ENCODE measurements at regions not wholly inside any gene's neighbourhood (a gene's known extent, or its start where the extent isn't known, plus 50 kb on each side); places are given as distances from the start of the nearest gene placed in this dataset.

DNA sequence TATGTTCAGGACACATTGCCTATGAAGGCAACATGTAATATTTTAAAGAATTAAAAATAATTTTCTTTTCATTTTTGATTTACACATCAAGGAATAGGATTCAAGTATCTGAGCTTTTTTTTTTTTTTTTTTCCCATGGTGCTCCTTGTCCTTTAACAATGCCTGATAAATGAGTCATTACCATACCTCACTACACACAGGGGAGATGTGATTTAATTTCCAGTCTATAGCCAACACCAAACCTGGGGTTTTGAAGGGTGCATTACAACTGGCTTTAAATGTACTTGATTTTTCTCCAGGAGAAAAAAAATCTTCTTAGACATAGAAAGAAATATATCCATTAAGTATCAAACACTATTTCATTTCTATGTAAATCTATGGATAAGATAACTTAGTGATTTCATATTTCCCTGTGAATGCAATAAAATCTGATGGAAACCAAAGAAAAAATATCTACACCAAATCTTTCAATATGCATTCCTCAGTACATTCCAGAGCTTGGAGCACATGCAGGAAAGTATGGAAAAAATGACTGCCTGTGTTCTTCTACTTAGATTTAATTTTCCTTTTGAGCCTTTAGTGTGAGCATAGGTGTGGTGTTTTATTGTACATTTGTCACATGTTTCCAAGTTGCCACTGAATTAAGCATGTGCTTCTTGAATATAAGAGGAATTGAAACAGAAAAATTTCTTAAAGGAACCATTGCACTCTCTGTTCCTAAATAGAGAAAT is 204.8 kb upstream of the MEOX2 start:
- DNase-seq: no peak

DNA sequence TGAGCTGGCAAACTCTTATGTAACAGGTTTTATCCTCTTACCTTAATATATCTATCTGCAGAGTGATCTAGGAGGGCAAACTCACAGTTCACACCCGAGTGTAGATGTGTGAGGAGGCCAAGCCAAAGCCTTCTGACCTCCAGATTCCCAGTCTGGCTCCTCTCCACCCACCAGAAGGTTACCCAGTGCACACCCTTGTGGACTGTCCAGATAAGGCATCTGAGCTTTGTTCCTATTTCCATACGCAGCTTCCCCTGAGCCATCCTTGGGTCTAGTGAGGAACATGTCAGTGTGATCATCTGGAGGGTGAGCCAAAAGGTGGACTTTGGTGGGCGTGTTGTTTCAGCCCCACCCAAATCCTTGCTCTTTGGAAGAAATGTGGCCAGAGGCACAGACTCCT is 203.0 kb upstream of the MEOX2 start:
- DNase-seq: no peak

DNA sequence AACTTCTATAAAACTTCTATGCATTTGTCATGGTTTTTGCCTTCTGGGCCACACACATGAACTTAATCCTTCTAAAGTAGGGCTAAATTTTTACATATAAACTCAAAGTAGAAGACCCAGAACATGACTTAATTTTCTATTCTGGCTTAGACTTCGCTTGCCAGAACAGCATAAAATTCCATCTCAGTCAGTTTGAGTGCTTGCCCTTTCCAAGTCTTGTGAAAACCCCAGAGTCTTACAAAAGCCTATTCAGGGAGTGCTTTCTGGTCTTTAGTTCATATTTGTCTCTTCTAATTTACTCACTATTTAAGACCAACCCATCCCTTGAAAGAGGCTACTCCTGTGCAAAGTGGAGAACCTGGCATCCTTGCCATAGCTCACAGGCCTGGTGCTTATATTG is 201.6 kb upstream of the MEOX2 start:
- no peak for DNase-seq

DNA sequence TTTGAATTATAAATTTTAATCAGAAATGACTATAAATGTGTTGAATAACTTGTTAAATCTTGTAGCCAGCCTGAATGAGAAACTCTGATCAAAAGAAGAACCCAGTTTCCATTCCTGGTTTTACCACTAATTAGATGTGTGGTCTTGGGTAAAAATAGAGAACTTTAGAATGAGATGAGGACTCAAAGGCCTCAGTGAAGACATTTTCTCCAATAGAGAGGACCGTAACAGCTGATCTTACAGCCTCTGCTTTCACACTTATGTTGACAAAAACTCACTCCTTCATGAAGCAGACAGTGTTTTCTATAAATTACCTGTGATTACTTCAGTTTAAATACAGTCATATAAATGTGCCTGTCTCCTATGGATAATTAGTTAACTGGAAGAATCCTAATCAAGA is 200.1 kb upstream of the MEOX2 start:
- DNase-seq: no peak

DNA sequence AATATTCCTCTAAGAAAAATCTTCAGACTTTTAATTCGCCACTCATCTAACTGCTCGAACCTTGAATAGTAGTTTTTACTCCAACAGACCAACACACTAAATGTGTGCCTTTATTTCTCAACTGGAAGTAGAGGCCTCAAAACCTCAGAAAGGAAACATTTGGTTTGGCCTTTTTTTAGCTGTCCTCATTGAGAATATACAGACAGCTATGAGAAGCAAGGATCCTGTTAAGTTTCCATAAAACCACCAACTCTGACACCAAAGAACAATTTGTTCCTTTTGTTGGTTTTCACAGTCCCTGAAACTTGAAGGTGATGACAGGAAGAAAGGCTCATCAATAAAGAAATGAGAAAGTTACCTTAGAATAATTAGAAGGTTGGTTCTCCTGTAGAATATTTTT is 199.2 kb upstream of the MEOX2 start:
- DNase-seq: no peak

DNA sequence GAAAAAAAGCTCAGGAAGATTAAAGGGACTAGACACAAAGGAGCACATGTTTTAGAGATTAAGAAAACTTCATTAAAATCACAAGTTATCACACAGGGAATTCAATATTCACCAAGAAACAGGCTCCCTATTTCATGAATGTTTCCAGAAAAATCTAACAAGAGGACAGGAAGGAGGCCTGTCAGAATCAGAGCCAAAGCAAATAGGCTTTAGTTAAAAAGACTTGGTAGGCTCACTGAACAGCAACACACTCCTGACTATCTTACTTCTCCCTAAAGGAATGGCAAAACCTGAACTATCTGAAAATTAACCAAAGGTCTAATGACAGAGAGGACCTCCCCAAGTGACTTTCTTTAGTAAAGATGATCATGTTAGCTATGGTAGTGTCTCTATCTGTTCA is 188.3 kb upstream of the MEOX2 start:
- DNase-seq: no peak

DNA sequence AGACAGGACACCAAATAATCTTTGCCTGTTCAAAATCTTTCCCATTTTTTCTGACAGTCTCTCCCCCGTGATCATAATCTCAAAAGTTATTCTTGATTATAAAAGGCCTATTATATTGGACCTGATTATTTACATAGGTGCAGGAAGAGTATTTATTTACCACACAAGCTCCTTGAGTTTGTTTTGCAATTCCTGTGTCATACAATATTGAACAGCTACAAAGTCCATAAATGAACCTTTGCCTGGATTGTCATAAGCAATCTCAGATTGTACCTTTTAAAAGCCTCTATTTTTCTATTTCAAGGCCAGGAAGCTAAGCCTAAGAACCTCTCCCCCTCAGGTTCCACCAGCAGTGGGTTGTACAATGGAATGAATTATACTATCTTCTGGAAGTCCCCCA is 183.9 kb upstream of the MEOX2 start:
- DNase-seq: no peak

DNA sequence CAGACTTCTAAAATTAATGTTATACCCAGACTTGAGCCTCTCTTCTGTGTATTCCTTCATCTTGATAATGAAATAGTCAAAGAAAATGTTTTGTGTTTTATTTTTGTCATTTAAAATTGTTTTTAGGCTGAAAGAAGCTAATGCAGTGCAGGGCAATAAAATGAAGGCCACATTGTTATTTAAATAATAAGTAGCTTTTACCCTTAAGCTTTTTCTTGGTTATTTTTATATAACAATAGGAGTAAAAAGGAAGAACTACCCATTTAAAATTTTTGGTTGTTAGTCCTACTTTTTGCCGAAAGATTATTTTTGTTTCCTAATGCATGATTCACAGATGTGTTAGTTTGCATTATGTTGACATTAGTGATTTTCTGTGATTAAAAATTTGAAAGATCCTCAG is 181.0 kb upstream of the MEOX2 start:
- DNase-seq: no peak

DNA sequence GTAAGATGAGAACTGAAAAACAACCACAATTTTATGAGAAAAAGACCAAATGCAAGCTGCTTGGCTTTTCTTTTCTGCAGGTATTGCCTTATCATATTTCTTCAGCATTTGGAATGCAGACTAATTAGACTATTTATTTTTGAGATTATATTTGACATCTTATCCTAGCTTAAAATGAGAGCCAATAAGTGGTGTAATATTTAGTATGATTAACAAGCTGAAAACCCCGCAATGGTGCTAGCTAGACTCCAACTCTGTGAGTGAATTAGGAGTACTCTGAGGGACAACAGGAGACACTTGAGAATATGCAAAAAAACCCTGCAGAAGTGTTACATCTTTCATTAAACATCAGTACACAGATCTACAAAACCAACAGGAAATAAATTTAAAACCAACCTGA is 180.3 kb upstream of the MEOX2 start:
- no peak for DNase-seq

DNA sequence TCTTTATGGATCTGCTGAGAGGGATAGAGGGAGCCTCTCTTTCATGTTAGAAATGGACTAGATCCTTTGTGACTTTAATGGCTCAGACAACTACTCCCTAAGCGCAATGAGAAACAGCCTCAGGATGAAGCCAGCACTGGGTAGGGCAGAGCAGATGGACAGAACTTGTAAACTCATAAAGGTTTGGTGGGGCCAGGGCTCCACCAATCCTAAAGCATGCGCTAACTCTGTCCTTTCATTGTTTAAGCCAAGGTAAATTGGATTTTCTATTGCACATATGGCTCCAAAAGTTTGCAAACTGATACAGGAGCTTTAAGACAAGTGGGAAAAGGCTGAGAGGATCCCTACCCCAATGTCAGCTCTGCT is 178.1 kb upstream of the MEOX2 start:
- no peak for DNase-seq

DNA sequence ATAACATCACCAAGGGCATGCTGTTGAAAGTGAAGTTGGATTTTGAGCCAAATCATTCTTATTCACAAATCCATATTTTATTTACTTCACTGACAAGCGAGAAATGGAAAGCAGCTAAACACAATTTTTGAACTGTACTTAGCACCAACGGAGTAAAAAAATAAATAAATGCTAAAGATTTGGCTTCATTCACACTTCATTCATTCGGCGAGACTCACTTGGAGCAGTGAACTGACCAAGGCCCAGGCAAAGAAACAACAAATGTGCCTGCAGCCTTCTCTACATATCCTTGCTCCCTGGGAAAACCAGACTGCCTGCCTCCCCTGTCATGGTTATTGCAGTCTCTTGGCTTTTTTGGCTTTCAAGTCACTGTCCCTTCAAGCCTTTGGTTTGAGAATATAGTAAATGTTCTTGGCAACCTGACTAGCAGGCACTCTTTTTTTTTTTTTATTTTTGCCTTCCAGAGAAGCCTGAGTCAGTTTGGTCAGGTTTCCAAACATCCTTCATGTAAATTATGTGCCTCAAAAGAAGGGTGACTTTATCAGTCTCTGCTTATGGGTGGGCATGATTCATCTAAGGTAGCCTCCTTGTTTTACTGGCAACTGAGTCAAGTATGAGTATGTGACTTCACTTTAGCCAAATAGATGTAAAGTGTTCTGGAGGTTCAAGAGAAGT is 177.6 kb upstream of the MEOX2 start:
- no peak for DNase-seq

DNA sequence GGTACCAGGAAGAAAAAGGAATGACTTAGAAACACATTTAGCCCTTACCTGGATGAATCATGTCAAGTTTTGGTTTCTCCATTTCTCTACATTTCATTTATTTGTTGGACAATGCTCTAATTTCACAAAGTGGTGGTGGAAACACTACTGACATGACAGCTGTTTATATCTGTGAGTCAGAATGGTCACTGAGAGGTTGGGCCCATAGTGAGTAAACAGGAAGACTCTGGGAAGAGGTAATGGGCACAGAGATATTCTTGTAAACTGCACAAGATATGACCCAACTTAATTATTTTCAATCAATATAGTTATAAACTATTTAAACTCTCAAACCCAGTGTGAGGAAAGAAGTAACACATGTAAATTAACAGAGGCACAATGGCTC is 176.3 kb upstream of the MEOX2 start:
- no peak for DNase-seq

DNA sequence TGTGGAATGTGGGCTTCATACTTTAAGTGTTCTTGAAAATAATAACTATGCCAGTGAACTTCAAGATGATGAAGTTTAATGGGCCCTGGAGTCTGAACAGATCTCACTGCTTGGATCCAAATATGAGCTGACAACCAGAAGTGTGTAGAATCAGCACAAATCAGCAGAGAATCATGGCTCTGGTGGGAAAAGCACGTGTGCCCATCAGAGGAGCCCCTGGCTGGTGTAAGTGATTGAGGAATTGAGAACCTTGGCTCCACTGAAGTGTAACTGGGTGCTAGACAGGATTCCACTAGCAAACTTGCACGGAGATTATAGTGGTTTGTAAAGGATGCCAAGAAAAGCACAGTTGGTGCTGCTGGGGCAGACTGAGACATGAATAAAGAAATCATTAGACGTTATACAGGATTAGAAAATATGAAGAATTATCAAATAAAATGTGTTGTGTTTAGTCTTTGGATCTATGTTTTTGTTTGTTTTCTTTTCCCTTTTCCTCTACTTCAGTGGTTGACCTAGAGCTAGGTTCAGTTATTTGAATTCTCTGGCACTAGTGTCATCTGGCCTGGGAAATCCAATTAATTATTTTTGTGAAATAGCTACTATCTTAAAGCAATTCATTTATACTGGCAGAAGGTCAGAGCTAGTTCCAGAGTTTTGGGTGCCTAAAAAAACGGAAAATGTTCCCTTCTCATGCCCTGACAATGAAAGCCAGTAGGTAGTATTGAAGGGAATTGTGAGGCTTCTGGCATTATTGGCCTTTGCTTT is 175.7 kb upstream of the MEOX2 start:
- no peak for DNase-seq

DNA sequence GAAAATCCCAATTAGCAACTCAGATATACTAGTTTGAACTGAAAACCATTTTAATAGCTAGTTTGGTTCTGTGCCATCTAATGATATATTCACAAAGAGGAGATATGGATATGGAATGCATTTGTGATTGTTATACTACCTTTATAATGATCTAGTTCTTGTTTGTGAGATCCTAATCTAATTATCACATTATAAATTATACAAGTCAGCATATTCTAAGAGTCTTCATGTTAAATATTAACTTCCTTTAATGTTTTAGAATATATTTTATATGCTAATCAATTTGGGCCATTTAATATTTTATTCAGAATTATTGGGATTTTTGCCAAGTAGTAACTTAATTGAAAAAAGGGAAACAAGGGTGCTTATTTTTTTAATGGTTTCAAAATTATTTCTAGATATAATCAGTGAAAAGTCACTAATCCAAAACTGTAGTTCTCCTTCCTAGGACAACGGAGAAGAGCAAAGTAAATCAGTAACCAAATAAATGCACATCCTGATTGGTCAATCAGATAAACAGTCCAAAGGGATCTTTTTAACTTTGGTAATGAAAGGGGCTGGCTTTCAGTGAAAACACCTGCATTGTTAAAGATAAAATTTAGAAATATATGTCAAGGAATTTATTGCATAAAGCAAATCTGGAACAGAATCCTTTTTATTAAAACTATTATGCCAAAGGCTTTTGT is 173.9 kb upstream of the MEOX2 start:
- DNase-seq: no peak

DNA sequence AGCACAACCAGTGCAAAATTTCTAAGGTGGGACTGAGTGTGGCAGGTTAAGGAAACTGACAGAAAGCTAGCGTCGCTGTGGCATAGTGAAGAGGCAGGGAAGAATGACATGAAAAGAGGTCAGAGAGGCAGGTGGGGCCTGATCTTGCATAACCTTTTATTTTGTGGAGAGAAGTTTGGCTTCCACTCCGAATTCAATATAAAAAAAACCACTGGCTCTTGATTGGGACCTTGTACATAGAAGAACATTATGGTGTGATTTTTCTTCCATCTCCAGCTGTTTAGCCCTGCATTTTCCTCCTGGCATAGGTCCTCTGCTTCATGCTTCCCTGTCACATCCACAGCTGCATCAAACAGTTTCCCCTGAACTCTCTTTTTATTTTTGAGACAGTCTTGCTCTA is 170.5 kb upstream of the MEOX2 start:
- DNase-seq: no peak

DNA sequence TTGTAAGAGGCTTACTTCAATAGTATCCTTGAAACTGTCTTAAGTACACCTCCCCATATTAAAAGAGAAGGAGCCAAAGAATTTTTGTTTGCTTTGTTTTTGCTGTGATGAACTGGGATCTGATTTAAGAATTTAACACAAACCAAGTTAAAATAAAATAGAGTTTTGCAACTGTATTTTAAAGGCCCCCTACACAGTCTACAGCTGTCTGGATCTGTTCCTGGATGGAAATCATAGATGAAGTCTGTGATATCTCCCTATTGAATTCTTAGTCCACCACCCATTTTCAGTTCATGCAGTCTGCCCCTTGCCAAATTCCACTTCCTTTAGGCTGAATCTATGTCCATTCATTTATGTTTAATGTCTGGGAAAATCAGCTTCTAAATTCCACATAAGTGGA is 169.8 kb upstream of the MEOX2 start:
- no peak for DNase-seq

DNA sequence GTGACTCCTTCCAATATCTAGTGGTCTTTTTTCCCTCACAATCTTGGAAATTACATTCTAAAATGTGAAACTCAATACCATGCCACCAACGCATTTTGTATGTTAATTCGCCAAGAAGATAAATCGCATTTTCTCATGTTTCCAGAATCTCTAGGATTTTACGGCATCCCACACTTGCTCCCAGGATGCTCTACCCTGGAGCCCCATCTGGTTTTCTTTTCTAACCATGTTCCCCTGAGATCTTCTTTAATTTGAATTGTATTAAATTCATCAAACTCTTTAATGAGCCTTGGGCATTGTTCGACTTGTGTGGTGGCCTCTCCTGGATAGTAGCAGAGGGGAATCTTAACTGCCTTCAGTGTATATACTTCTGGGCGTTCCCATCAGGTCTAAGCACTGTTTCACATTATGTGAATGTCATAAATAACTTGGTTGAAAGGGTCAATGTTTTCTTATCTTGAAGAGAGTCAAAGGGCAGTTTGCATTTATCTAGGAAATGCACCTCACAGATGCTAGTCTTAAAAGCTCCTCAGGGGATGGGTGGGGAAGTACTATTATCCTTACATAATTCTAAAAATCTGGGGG is 169.1 kb upstream of the MEOX2 start:
- DNase-seq: no peak

DNA sequence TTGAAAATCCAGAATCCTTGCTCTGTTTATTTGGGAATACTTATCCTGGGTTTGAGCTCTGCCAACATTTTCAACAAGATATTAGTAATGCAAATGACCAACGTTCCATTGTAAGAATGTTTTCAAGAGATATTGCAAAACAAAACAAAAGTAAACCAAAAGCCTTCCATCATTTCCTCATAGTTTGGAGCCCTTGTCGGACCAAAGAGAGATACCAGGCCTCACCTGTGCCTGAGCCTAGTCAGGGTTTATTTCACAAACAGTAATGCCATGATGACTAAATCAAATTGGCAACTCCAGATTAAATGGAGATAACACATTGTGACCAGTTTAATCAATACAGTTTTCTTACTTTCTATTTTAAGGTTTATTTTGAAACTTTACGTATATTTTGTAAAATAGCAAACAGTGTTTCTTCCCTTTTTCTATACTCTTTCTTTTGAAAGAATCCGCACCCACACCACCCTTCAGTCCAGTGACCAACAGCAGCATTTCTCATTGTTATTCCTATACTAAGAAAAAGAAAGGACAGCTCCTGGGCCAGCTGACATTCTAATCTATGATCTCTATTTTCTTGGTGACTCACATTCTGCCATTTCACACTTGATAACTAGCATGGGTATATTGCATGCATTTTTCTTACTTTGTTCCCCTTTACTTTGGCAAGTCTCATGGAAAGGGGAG is 168.5 kb upstream of the MEOX2 start:
- no peak for DNase-seq

DNA sequence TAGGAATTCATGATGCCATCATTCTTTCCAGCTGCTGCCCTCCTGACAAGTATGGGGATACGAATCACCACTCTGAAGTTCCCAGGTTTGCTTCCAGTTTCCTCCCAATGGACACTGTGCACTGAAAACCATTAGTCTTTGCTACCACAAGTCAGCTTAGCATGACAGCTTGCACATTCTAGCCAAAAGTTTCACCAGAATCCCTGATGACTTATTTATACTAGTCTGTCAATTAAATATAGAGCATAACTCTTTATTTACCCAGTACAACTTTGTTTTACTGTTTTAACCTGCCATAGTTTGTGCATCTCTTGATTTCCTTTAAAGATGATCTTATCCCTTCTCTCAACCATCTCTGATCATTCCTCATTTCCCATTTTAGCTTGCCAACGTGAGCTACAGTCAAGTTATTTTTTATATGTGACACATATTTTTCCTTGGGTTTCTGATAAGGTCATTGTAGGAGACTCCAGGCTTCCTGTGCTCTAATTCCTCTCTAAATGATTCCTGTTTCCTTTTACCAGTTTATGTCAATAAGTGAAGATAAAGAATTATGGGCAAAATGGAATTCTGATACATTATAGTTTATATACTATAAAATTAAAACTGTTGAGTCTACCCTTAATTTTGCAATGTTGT is 167.5 kb upstream of the MEOX2 start:
- no peak for DNase-seq

DNA sequence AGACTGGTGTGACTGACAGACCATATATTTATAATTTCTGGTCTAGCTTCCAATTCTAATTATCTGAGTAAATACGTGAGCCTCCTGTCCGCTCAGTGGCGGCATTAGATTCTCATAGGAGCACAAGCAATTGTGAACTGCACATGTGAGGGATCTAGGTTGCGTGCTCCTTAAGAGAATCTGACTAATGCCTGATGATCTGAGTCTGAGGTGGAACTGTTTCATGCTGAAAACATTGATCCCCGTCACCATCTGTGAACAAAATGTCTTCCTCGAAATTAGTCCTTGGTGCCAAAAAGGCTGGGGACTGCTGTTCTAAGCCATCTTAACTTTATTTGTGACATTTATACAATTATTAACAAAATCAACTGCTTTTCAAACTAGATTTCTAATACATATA is 164.7 kb upstream of the MEOX2 start:
- DNase-seq: no peak

DNA sequence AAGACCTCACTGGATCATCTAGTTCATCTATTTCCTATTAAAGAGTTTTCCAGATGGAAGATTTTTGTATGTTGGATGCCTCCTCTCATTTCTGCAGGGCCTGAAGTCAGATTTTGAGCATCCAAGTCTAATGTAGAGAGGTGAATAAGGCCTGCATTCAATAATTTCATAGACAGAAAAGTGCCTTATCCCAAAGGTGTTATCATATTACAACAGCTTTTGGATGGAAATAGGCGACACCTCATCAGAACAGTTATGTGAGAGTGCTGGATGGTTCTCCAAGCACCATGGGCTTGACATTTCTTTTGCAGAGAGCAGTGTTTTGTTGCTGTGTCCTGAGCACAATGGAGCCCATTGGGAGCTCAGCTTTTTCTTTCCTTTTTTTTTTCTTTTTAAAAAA is 162.4 kb upstream of the MEOX2 start:
- no peak for DNase-seq

DNA sequence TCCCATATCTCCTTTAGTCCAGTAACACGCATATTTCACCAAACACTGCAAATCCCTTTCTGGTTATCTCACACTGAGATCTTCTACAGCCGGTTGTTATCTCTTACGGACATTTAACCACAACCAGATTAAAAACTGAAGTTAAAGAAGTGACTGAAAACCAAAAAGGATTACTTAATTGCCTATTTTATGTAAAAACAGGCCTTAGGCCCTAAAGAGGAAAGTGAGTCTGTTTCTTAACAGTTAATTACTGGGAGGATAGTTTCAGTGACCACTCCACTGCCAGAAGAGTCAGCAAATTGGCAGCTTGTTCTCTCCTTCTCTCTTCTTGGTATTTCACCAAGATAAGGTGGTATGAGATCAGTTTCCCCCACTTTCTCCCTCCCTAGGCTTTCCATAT is 161.9 kb upstream of the MEOX2 start:
- no peak for DNase-seq

All from stimulated activated naive CD4-positive, alpha-beta T cell treated with Interleukin-2 at 50 U/mL for 16 hours (primary cell).